ENCODE measurements at regions not wholly inside any gene's neighbourhood (a gene's known extent, or its start where the extent isn't known, plus 50 kb on each side); places are given as distances from the start of the nearest gene placed in this dataset.

DNA sequence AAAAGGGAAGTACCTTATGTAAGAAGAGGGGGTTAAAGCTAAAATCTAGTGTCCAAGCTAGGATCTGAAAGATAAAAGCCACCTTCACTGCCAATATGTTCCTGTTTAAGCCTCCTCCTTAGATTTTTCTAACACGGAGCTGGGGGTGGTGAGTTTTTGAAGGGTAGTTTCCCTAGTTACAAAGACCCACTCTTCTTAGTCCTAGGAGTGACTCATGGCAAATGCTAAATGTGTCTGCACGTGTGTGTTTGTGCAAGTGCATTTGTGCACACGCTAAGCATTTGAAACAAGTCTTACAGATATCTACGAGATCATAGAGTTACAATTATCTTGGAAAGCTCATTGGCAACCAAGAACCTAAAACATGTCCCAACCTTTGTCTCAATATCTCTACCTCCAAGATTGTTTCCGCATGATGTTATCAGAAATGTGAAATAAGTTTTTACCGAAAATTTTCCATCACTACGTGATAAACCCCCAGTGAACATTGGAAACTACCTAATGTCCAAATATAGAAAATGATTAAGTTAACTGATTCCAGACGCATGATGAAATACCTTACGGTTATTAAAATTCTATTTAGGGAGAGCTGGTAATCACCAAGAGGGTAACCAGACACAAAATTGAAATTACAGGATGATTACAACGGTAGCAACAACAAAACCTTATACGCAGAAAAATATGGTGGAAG lies 78.0 kb upstream of the HRH2 start:
- no peaks in the 10 kb centered on the region for H3K9me3 ChIP-seq (ENCODE audit: low read depth)
- H3K4me1 ChIP-seq (ENCODE audit: low read depth): peaks cover 9% of the 10 kb centered on the region
- no peaks in the 10 kb centered on the region for H3K36me3 ChIP-seq
- no peak for TF ChIP-seq CTCF (IDR thresholded peaks at IDR 0.05; ENCODE audit: low read depth, low read length)
- no peak overlapping the region for H3K27ac ChIP-seq
- no peak for DNase-seq (ENCODE audit: low read depth in 1 of 2, low spot score in 1 of 2)
- no peaks in the 10 kb centered on the region for H3K27me3 ChIP-seq
- H3K4me3 ChIP-seq: no peak overlapping the region

DNA sequence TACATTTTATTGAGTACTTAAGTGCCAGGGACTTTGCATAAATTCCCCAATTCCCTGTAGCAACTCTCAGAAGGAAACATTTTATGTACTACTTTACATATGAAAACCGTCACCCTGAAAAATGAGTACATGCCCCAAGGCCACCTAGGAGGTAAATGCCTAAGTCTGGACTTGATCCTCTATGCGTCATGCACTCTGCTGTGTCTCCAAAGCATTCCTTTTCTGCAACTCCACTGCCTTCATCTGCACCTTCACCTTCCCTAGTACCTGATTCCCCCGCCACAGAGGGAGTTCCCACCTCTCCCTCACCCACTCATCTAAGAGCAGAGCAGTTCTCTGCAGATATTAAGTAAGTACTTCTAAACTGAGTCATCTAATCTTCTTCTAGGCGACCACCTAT lies 75.2 kb upstream of the HRH2 start:
- DNase-seq (ENCODE audit: low read depth in 1 of 2, low spot score in 1 of 2): no peak
- no peaks in the 10 kb centered on the region for H3K27me3 ChIP-seq
- no peaks in the 10 kb centered on the region for H3K36me3 ChIP-seq
- no peaks in the 10 kb centered on the region for H3K9me3 ChIP-seq (ENCODE audit: low read depth)
- TF ChIP-seq CTCF (IDR thresholded peaks at IDR 0.05; ENCODE audit: low read depth, low read length): no peak
- no peak overlapping the region for H3K27ac ChIP-seq
- no peaks in the 10 kb centered on the region for H3K4me1 ChIP-seq (ENCODE audit: low read depth)
- no peak overlapping the region for H3K4me3 ChIP-seq

DNA sequence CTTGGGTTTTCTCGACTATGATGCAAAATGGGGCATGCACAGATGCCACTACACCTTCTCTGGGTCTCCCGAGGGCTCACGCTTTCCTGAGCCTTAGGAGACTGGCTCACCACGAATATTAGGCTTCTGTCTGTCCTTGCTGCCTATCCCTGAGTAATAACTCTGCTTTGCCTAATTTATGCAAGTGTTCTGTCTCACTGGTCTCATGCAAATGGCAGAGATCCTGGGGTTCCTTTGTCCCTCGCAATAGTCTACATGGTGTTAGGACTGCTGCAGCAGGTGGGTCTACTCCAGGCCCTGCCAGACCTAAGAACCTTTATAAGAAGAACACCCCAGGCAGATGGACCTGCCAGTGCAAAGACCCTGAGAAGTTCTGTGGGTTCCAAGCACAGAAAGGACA lies 72.3 kb upstream of the HRH2 start:
- DNase-seq (ENCODE audit: low read depth in 1 of 2, low spot score in 1 of 2): no peak
- no peaks in the 10 kb centered on the region for H3K9me3 ChIP-seq (ENCODE audit: low read depth)
- H3K27ac ChIP-seq: no peak overlapping the region
- no peaks in the 10 kb centered on the region for H3K27me3 ChIP-seq
- no peak overlapping the region for H3K4me3 ChIP-seq
- no peak for TF ChIP-seq CTCF (IDR thresholded peaks at IDR 0.05; ENCODE audit: low read depth, low read length)
- no peaks in the 10 kb centered on the region for H3K36me3 ChIP-seq
- H3K4me1 ChIP-seq (ENCODE audit: low read depth): no peaks in the 10 kb centered on the region

GRCh38 chr5:175588709-175589429 lies 69.0 kb upstream of the HRH2 start:
- no peaks in the 10 kb centered on the region for H3K9me3 ChIP-seq (ENCODE audit: low read depth)
- H3K4me1 ChIP-seq (ENCODE audit: low read depth): no peaks in the 10 kb centered on the region
- no peak overlapping the region for H3K4me3 ChIP-seq
- H3K27me3 ChIP-seq: no peaks in the 10 kb centered on the region
- TF ChIP-seq CTCF (IDR thresholded peaks at IDR 0.05; ENCODE audit: low read depth, low read length): no peak
- no peak overlapping the region for H3K27ac ChIP-seq
- H3K36me3 ChIP-seq: no peaks in the 10 kb centered on the region
- no peak for DNase-seq (ENCODE audit: low read depth in 1 of 2, low spot score in 1 of 2)

DNA sequence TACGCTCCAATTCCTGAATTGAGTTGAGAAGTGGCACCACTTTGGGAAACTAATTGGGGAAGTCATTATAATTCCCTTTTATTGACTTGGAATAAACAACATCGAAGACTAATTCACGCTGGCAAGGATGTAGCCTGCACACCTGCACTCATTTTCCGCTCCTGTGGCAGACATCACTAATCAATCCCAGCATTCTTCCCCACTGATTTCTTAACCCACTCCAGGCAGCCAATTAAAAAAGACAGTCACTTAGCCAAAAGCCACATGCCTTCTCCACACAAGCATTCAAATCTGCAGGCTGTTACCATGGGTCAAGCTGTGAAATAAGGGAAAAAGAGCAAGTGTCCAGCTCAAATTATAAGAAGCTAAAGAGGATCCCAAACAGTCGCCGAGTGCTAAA lies 68.2 kb upstream of the HRH2 start:
- no peak for DNase-seq (ENCODE audit: low read depth in 1 of 2, low spot score in 1 of 2)
- H3K27ac ChIP-seq: no peak overlapping the region
- H3K36me3 ChIP-seq: no peaks in the 10 kb centered on the region
- H3K27me3 ChIP-seq: no peaks in the 10 kb centered on the region
- TF ChIP-seq CTCF (IDR thresholded peaks at IDR 0.05; ENCODE audit: low read depth, low read length): no peak
- no peak overlapping the region for H3K4me3 ChIP-seq
- H3K9me3 ChIP-seq (ENCODE audit: low read depth): no peaks in the 10 kb centered on the region
- H3K4me1 ChIP-seq (ENCODE audit: low read depth): no peaks in the 10 kb centered on the region

All from cardiac muscle cell (in vitro differentiated cells and primary cell).